ENCODE measurements at regions not wholly inside any gene's neighbourhood (a gene's known extent, or its start where the extent isn't known, plus 50 kb on each side); places are given as distances from the start of the nearest gene placed in this dataset.
"Not testable (repeated sequence)": the region's sequence is repeated elsewhere in the genome, so short reads cannot be mapped to it uniquely, and the experiment has no call there.

DNA sequence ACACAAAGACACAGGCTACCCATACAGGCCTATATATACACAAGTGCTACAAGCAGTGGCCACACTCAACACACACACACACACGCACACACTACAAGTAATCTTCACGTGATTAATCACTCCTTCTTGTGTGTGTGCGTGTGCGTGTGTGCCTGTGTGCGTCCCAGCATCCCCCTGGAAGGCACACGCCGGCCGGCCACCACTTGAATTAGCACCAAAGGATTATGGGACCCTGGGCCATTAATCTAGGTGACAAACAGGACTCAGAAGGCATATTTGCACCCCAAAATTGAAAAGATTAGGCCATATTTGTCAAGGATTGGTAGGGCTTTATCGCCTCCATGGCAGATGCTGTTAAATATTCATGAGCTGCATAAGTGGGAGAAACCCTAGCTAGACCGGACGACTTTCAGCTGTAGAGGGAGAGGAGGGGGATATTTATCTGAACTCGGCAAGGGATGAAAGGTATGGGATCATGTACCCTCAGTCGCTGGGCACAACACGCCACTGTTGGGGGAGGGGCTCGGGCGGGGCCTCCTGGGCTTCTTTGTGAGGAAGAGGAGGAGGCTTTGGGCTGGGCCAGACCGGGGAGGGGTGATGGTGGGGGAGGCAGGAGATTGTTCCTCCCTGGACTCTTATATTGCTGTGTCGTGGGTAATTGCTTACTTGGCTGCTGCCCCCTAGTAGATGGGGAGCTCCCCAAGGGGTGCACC lies 89.6 kb upstream of the LHX5 start:
- no peak for DNase-seq

DNA sequence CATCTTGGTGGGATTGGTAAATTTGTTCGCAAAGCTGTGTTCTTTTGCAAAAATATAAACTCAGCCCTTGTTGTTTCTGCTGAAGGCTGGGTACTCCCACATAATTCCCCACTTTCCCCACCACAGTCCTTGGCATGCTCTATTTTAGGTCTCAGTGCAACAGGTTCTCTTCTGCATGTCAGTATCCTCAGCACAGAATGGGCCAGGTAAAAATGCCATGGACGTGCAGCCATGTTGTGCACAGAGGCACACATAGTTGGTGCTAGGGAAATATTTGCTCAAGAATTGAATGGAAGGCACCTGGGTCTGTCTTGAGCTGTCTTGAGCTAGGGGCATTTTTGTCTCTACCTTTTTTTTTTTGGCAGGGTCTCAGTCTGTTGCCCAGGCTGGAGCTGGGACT lies 87.8 kb upstream of the LHX5 start:
- no peak for DNase-seq

DNA sequence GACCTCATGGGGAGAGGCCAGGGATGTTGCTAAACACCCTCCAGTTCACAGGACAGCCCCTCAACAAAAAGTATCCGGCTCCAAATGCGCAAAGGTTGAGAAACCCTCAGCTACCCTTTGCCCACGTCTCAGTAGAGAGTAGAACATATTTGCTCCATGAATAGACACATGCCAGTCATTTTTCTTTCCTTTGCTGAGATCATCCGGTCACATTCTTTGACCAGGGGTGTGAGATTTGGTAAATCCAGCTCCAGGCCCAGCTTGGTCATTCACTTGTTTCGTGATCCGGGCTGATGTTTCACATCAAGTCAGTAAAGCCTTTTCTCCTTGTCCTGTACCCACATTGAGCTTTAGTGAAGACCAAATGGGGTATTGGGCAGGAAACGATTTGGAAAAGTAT lies 83.6 kb upstream of the LHX5 start:
- DNase-seq = no peak

DNA sequence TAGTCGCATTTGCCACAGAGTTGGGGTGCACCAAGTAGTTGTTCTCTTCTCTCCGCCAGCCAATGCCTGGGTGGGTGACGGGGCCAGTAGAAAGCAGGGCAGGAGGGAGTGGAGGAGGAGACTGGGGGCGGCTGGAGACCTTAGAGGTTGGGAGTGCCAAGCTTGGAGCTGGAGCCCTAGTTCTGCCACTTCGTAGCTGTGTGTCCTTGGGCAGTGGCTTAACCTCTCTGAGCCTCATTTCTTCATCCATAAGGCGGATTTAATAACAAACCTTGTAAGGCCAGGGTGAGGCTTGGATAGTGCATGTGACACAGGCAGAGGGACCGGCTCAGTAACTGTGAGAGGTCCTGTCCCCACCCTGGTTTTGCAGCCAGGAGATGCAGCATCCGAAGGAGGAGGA lies 81.1 kb upstream of the LHX5 start:
- DNase-seq = no peak

DNA sequence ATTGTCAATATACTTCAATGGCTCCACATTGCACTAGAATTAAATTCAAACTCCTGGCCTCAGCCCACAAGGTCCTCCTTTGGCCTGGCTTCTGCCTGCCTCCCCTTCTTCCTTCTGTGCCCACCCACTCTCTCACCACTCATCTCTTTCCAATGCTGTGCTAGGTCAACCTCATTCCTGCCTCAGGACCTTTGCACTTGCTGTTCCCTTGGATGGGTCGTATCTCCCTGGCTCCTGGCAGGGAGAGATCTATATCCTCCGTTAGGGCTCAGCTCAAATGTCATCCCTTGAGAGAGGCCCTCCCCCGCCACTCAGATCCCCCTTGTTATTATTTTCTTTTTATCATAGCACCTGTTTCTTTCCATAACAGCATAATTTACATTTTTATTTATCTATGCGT lies 79.9 kb upstream of the LHX5 start:
- no peak for DNase-seq

DNA sequence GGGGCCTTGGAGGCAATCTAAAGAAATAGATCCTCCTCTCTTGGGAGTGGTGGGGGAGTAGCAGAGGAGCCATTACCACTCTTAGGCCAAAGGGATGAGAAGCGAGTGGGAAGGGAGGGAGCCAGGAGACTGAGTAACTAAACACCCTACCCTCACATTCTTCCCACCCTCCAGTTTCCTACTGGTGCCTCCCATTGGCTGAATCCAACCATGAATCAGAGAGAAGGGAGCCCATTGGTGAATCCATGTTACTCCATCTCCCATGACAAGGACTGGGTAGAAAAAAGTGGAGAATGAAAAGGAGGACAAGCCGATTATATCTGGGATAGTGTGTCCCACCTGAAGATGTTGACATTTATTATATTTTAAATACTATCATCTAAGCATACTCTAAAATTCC lies 76.8 kb upstream of the LHX5 start:
- DNase-seq = no peak

DNA sequence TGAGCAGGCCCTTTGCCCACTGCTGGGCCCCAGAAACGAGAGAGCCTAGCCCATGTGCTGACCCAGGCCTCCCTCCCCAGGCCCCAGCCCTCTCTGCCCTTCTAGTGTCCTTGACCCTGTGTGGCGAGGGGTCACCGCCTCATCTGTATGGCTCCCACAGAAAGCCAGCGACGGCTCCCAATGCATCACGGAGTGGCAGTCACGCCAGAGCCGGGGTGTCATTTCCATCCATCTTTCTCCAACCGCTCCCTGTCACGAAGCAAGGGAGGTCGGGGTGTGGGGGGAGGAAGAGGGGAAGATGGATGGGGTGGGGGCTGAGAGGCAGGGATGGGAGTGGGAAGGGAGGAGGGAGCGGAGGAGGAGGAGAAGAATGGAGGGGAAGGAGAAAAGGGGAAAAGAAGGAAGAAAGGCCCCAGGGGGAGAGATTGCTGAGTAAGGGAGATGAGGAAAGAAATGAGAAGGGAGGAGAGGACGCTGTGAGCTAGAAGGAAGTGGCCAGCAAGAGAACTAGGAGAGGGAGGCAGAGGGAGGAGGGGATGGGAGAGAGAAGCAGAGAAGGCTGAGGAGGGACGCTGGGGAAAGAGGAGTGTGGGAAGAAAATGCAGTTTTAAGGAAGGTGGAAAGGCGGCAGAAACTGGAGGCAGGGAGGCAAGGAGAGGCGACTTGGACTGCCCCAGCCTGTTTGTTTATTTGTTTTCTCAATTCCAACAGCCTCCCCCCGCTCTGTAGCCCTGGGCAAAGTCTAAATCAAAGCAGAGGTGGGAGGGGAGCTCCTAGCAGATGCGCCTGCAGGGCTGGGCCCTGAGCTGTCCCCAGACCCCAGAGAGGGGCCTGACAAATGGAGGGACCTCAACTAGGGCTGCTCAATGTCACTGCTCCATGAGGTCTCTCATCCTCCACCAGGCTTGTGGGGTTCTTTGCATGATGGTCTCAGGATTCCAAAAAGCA lies 75.5 kb upstream of the LHX5 start:
- DNase-seq = no peak

DNA sequence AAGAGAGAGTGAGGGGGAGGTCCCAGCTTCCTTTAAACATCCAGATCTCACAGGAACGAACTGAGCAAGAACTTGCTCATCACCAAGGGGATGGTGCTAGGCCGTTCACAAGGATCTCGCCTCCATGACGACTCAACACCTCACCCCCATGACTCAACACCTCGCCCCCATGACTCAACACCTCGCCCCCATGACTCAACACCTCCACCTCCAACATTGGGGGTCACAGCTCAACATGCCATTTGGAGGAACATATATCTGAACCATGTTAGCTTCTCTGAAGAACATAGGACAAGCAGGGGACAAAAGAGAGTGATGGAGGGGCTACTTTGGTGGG lies 66.0 kb upstream of the LHX5 start:
- no peak for DNase-seq

DNA sequence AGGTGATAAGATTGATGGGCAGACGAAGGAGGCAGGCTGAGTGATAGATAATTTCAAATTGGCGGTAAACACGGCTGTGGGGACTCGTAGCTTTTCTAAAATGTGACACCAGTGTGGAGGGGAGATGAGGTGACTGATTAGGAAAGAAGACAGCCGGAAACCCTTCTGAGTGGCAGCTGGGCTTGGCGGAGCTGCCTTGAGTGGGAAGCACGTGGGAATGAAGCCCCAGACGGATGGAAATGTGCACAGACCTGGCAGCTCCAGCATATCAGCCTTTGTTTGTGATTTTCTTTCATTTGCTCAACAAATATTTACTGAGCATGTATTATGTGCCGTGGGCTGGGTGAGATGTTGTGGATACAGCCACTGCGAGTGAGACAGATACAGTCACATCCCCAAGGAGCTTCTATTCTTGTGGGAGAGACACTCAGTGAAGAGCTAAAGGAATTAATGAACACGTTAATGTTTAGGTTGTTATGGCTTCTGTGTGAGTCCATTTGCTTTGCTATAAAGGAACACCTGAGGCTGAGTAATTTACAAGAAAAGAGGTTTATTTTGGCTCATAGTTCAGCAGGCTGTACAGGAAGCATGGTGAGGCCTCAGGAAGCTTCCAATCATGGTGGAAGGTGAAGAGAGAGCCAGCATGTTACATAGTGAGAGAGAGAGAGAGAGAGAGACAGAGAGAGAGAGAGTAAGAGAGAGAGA lies 65.5 kb upstream of the LHX5 start:
- DNase-seq = no peak

DNA sequence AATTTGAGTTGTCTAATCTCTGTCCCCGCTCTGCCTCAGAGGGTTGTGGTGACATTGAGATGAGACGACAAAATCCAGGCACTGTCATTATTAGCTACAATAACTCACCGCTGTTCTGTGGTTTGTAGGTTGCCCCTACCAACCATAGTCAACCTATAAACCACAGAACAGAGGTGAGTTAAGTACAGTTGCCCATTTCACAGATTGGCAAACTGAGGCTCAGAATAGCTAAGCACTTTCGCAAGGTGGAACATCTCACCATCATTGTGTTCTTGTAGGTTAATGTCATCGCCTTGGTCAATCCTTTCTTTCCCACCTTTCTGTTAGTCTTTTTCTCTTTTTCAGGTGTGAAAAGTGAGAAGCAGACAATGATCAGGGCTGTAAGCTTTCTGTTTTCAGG lies 63.4 kb upstream of the LHX5 start:
- DNase-seq = no peak

DNA sequence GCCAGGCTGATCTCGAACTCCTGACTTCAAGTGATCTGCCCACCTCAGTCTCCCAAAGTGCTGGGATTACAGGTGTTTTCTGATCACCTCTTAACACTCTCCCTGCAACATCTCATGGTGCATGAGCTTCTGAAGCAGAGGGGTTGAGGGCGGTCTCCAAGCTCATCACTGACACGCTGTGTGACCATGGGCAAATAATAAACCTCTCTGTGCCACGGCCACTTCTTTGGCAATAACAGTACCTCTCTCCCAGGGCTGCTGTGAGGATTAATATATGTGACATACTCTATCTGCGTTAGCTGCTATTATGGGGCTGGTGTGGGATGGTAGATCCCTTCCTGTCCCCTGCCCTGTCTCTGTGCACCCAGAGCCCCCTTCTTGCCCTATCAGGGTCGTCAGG lies 62.9 kb upstream of the LHX5 start:
- DNase-seq = no peak

DNA sequence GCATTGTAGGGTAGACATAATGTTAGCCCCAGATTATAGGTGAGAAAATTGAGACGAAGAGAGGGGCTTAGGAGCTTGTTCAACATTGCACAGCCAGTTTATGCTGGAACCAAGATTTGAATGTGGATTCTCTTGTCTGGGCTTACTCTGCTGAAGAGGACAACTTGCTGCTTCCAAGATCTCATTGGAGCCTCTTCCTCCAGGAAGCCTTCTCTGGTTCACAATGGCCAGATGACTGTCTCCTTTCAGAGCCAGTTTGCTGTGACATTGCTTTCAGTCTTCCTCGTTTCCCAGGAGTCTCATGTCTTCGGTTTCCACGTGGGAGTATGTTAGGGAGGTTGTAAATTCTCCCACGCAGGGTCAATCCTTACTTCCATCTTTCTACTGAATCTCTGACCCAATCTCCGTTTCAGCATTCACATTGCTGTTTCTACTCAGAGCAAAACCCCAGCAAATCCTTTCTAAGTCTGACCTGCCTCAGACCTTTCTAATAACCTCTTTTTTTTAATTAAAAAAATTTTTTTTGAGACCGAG lies 62.2 kb upstream of the LHX5 start:
- no peak for DNase-seq

DNA sequence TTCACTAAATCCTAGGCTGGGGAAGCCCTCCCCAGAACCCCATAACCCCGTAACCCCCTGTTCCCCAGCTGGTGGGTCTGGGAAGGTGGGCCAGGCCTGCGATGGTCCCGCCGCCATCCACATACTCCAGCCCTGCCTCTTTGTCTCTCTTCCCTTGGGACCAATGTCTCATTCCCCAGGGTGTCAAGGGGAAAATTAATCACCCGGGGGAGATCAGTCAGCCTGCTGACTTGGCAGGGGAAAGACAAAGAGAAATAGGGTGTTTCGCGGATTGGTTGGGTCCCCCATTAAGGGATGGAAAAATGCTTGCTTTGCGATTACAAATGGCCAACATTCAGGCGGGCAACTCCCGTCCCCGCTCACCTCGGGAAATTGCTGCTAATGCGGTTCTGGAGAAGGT lies 60.6 kb upstream of the LHX5 start:
- no peak for DNase-seq

DNA sequence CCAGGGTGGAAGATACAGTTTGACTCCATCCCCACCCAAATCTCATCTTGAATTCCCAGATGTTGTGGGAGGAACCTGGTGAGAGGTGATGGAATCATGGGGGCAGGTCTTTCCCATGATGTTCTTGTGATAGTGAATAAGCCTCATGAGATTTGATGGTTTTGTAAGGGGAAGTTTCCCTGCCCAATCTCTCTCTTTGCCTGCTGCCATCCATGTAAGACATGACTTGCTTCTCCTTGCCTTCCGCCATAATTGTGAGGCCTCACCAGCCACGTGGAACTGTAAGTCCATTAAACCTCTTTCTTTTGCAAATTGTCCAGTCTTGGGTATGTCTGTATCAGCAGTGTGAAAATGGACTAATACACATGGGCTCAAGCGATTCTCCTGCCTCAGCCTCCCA lies 59.4 kb upstream of the LHX5 start:
- DNase-seq = not testable (repeated sequence)

DNA sequence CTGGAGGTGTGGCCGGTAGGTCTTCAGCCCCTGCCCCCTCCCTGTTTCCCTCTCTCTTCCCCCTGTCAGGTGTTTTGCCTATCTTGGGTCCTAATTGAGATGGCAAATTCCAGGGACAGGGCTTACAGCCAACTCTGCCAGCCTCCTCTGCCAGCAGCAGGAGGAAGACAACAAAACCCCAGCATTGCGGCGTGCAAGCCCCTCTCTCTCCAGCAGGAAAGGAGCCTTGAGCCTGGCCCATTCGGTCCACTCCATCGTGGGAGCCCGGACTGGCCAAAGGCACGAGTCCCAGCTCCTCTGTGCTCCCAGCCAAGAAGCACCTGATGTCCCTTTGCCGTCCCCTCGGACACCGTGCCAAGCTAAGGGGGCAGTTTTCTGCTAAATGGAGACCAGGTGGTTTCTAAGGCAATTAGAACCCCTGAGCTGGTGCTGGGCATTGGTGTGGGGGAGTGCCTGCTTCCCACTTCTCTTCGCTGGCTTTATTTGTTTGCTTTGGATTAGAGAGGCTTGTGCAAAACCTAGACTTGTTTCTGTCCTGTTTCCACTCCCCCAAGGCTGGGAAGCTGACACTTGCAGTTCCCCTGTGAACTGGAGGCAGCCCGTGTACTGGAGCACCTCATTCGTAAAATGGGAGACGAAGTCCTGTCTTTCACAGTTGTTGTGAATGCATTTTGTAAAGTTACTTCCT lies 57.1 kb upstream of the LHX5 start:
- DNase-seq = no peak

DNA sequence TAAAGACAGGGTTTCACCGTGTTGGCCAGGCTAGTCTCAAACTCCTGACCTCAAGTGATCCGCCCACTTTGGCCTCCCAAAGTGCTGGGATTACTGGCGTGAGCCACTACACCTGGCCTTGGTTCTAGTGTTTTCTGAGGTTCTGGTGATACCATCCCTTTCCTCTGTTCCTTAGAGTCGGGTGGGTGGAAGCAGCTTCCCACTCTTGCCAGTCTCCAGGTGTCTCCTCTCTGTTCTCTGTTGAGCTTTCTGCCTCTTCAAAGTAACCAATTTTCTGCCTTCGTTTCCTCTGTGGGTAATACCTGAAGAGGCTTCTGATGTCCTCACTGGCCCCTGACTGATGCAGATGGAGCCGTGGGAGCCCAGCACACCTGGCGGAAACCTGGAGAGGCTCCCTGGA lies 53.4 kb upstream of the LHX5 start:
- no peak for DNase-seq

DNA sequence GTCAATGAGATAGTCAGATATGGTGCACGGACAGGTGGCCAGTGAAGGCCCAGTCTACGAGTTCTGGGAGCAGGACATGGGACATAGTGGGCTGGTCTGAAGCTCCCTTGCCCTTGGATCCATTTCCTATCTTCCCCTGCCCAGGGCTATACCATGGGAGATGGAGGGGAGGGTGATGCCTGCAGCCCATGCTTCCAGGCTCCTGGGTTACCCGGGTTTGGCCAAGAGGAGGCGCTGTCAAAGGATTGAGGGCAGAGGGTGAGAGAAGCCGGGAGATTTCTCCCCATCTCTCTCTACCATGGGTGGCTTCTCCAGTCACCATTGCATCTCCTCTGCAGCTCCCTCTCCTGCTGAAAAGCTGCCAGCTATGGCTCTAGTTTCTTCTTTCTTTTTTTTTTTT lies 52.8 kb upstream of the LHX5 start:
- DNase-seq = no peak

DNA sequence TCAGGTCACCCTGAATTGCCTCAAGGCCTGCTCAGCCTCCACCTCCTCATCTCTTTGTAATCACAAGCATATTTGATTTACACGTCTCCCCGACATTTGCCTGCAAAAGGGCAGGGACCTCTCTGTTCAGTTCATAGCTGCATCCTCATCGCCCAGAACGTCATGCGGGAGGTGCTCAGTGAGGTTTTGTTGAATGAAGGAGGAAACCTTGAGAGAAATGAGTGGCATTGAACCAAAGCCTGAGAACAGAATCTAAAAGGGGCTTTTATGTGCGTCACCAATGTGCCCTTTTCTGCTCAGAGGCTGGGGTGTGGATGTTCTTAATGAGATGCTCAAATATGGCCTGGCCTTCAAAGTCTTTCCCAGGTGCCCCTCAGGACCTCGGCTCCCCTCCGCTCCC lies 50.0 kb upstream of the LHX5 start:
- no peak for DNase-seq

Measured in T-helper 1 cell (primary cell).